MCF 10A (cell line): ENCODE measurements at regions not wholly inside any gene's neighbourhood (a gene's known extent, or its start where the extent isn't known, plus 50 kb on each side); places are given as distances from the start of the nearest gene placed in this dataset.

Source experiments
- BruUV-seq: library from RNA; stranded (reverse); fragments of 400-500 nt; replicated peaks from 2 replicates; lab custom pipeline; 2021; lab: Mats Ljungman, UMichigan
- CTCF ChIA-PET: fragments of 300-600 bp; sonication (Branson Sonifier 250); formaldehyde crosslinking; extraction: SDS; loops from one replicate; lab custom pipeline; 2021; ENCODE audit warnings: antibody characterized with exemption, inconsistent platforms; lab: Yijun Ruan, JAX
- POLR2A ChIA-PET: fragments of 300-600, 350-650 bp; sonication (Branson Sonifier 250); formaldehyde crosslinking; extraction: SDS; loops from one replicate; lab custom pipeline; 2020; ENCODE audit warnings: antibody characterized with exemption, inconsistent platforms; lab: Yijun Ruan, JAX
- DNase-seq: peaks from one replicate; pipeline ENCODE4 v3.0.0-alpha.2; 2018; ENCODE audit not compliant: unreplicated experiment
- H3K27ac Mint-ChIP-seq: one replicate; pipeline ENCODE4 v1.8.0; 2022; ENCODE audit warnings: mild to moderate bottlenecking, low read depth, mixed read lengths; ENCODE audit not compliant: unreplicated experiment
- H3K27me3 Mint-ChIP-seq: one replicate; pipeline ENCODE4 v1.8.0; 2022; ENCODE audit warnings: mixed read lengths; ENCODE audit not compliant: insufficient read depth, unreplicated experiment
- H3K36me3 Mint-ChIP-seq: one replicate; pipeline ENCODE4 v1.8.0; 2022; ENCODE audit warnings: mild to moderate bottlenecking, moderate library complexity, mixed read lengths; ENCODE audit not compliant: insufficient read depth, unreplicated experiment
- H3K4me1 Mint-ChIP-seq: one replicate; pipeline ENCODE4 v1.8.0; 2022; ENCODE audit warnings: mixed read lengths; ENCODE audit not compliant: insufficient read depth, unreplicated experiment
- H3K4me3 Mint-ChIP-seq: one replicate; pipeline ENCODE4 v1.8.0; 2022; ENCODE audit warnings: mild to moderate bottlenecking, moderate library complexity, mixed read lengths; ENCODE audit not compliant: unreplicated experiment
- H3K9me3 Mint-ChIP-seq: one replicate; pipeline ENCODE4 v1.8.0; 2022; ENCODE audit warnings: mixed read lengths; ENCODE audit not compliant: unreplicated experiment
- intact Hi-C: fragments of 100-400 bp; cut with micrococcal nuclease; formaldehyde crosslinking; loops from 2 replicates; pipeline ENCODE4 v1.14.1; 2022
- TF ChIP-seq, protein P1 (sequence below): fragments of 200-600 bp; IDR thresholded peaks from one replicate; pipeline ENCODE4 v1.8.0; 2022; ENCODE audit warnings: antibody characterized with exemption, mild to moderate bottlenecking; ENCODE audit not compliant: unreplicated experiment

DNA sequence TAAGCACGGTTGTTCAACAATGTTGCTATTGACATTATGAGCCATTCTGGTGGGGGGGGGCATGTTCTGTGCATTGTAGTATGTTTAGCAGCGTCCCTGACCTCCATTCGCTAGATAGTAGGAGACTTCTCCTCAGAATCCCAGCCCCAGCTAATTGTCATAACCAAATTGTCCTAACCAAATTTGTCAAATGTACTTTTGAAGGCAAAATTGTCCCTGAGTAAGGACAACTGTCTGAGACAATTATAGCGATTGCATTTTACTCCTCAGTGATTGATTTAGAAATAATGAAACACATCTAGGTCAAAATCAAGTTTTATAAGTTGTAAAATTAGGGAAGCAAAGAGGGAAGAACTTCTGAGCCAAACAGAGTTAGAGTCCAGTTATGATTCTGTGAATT lies 541.8 kb upstream of the CHORDC1 start:
- no peaks in the 10 kb centered on the region for H3K36me3 Mint-ChIP-seq
- POLR2A ChIA-PET: no interaction called here
- intact Hi-C loops: no loop called here
- H3K4me3 Mint-ChIP-seq: no peak overlapping the region
- no peaks in the 10 kb centered on the region for H3K4me1 Mint-ChIP-seq
- H3K9me3 Mint-ChIP-seq: no peaks in the 10 kb centered on the region
- CTCF ChIA-PET: interaction anchor here (0.7 kb wide), 1 partner anchor 560 kb away, joined by 3 read pairs; no protein-coding TSS in a partner anchor
- DNase-seq: no peak
- TF ChIP-seq, protein P1, sequence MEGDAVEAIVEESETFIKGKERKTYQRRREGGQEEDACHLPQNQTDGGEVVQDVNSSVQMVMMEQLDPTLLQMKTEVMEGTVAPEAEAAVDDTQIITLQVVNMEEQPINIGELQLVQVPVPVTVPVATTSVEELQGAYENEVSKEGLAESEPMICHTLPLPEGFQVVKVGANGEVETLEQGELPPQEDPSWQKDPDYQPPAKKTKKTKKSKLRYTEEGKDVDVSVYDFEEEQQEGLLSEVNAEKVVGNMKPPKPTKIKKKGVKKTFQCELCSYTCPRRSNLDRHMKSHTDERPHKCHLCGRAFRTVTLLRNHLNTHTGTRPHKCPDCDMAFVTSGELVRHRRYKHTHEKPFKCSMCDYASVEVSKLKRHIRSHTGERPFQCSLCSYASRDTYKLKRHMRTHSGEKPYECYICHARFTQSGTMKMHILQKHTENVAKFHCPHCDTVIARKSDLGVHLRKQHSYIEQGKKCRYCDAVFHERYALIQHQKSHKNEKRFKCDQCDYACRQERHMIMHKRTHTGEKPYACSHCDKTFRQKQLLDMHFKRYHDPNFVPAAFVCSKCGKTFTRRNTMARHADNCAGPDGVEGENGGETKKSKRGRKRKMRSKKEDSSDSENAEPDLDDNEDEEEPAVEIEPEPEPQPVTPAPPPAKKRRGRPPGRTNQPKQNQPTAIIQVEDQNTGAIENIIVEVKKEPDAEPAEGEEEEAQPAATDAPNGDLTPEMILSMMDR: no peak
- no peak overlapping the region for H3K27ac Mint-ChIP-seq
- H3K27me3 Mint-ChIP-seq: no peaks in the 10 kb centered on the region
- BruUV-seq: no TSS peak

GRCh38 chr11:90757849-90758494 lies 535.1 kb upstream of the CHORDC1 start:
- Mint-ChIP-seq H3K4me3 (no peak overlapping the region), H3K27me3 (no peaks in the 10 kb centered on the region), H3K9me3 (no peaks in the 10 kb centered on the region), H3K4me1 (no peaks in the 10 kb centered on the region), H3K36me3 (no peaks in the 10 kb centered on the region), H3K27ac (no peak overlapping the region)
- BruUV-seq: no TSS peak
- TF ChIP-seq, protein P1: no peak
- intact Hi-C loops: no loop called here
- DNase-seq: no peak
- ChIA-PET POLR2A (no interaction called here), CTCF (no interaction called here)

DNA sequence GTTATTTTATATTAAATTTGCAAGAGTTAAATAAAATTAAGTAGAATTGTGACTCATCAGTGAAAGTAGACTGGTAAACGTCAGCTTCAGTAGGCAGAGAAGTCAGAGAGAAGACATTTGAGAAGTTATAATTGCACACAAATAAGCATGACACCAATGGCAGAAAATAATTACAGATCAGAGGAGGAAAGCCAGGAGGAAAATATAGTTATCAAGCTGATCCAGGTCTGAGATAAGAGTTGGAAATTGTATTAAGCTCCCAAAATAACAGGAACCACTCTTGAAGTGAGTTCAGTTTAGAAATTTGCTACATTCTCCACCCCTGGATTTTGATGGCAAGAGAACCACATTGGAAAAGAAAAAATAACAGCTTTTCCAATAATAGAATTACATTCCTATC lies 533.8 kb upstream of the CHORDC1 start:
- BruUV-seq: no TSS peak
- Mint-ChIP-seq H3K36me3 (no peaks in the 10 kb centered on the region), H3K27ac (no peak overlapping the region), H3K4me3 (no peak overlapping the region), H3K27me3 (no peaks in the 10 kb centered on the region), H3K4me1 (no peaks in the 10 kb centered on the region), H3K9me3 (no peaks in the 10 kb centered on the region)
- CTCF ChIA-PET: no interaction called here
- TF ChIP-seq, protein P1: no peak
- POLR2A ChIA-PET: no interaction called here
- intact Hi-C loops: no loop called here
- DNase-seq: no peak

DNA sequence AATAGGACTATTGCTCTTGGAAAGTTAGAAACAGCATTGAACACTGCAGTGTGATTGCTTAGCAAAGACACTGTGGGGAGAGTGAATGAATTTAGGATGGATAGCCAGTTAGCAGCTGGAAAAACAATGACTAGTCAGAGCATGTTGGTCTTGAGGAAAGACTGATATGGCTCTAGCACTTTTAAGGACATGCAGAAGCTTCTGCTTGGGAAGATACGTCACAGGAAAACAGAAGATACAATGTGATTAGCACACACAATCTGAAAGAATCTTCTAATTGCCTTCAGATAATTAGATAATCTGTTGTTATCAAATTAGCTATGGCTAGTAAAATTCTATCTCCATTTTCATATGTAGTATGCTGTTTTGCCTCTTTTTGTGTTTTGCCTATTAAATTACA lies 530.7 kb upstream of the CHORDC1 start:
- H3K27ac Mint-ChIP-seq: no peak overlapping the region
- H3K4me3 Mint-ChIP-seq: no peak overlapping the region
- H3K9me3 Mint-ChIP-seq: no peaks in the 10 kb centered on the region
- TF ChIP-seq, protein P1: no peak
- CTCF ChIA-PET: no interaction called here
- BruUV-seq: no TSS peak
- POLR2A ChIA-PET: no interaction called here
- H3K27me3 Mint-ChIP-seq: no peaks in the 10 kb centered on the region
- no peaks in the 10 kb centered on the region for H3K36me3 Mint-ChIP-seq
- intact Hi-C loops: no loop called here
- no peaks in the 10 kb centered on the region for H3K4me1 Mint-ChIP-seq
- DNase-seq: no peak
